ENCODE measurements at regions not wholly inside any gene's neighbourhood (a gene's known extent, or its start where the extent isn't known, plus 50 kb on each side); places are given as distances from the start of the nearest gene placed in this dataset.

- TF ChIP-seq MEF2A (IDR thresholded peaks at IDR 0.05; ENCODE audit: borderline replicate concordance, low read depth) (no peak), CTCF (IDR thresholded peaks at IDR 0.05) (no peak), NRF1 (IDR thresholded peaks at IDR 0.05; ENCODE audit: low read depth, low read length) (no peak)
Observed at GRCh38 chr9:81789721-81790120, 100.4 kb upstream of the TLE1 start.
